Parathyroid adenoma (tissue), 2 donors: ENCODE measurements at regions not wholly inside any gene's neighbourhood (a gene's known extent, or its start where the extent isn't known, plus 50 kb on each side); places are given as distances from the start of the nearest gene placed in this dataset.

Source experiments
- H2AFZ ChIP-seq: fragments of 300-600 bp; sonication (generic); one replicate; pipeline ENCODE4 v1.7.0; 2017; ENCODE audit warnings: antibody characterized with exemption, mild to moderate bottlenecking
- H3K27ac ChIP-seq: fragments of 300-600 bp; sonication (generic); one replicate; pipeline ENCODE4 v1.7.0; 2017
- H3K27me3 ChIP-seq: fragments of 300-600 bp; sonication (generic); one replicate; pipeline ENCODE4 v1.7.0; 2017; ENCODE audit warnings: low read length; ENCODE audit not compliant: control insufficient read depth, insufficient read depth
- H3K36me3 ChIP-seq: fragments of 300-600 bp; sonication (generic); one replicate; pipeline ENCODE4 v1.7.0; 2017; ENCODE audit warnings: low read length; ENCODE audit not compliant: control insufficient read depth, insufficient read depth
- H3K4me1 ChIP-seq: fragments of 300-600 bp; sonication (generic); one replicate; pipeline ENCODE4 v1.7.0; 2017; ENCODE audit warnings: control low read depth
- H3K4me2 ChIP-seq: fragments of 300-600 bp; sonication (generic); one replicate; pipeline ENCODE4 v1.7.0; 2017; ENCODE audit warnings: low read length
- H3K4me3 ChIP-seq: fragments of 300-600 bp; sonication (generic); one replicate; pipeline ENCODE4 v1.7.0; 2017; ENCODE audit warnings: low read depth, low read length
- H3K79me2 ChIP-seq: fragments of 300-600 bp; sonication (generic); one replicate; pipeline ENCODE4 v1.7.0; 2017; ENCODE audit warnings: control low read depth
- H3K9ac ChIP-seq: fragments of 300-600 bp; sonication (generic); one replicate; pipeline ENCODE4 v1.7.0; 2017; ENCODE audit warnings: mild to moderate bottlenecking
- H3K9me3 ChIP-seq: fragments of 300-600 bp; sonication (generic); one replicate; pipeline ENCODE4 v1.7.0; 2017; ENCODE audit warnings: low read length; ENCODE audit not compliant: control insufficient read depth
- CTCF ChIP-seq: fragments of 300-600 bp; sonication (generic); IDR thresholded peaks from one replicate; pipeline ENCODE4 v1.7.0; 2017; ENCODE audit warnings: antibody characterized with exemption, mild to moderate bottlenecking
- donor health status: primary hyperparathyroidism.

GRCh38 chr18:11504962-11505361 lies 104.4 kb upstream of the SLC35G4 start:
- no peaks in the 10 kb centered on the region for H3K27me3 ChIP-seq
- no peak overlapping the region for H3K4me3 ChIP-seq
- no peaks in the 10 kb centered on the region for H3K79me2 ChIP-seq
- H3K9ac ChIP-seq = no peak overlapping the region
- no peaks in the 10 kb centered on the region for H3K36me3 ChIP-seq
- no peaks in the 10 kb centered on the region for H3K9me3 ChIP-seq
- no peak for TF ChIP-seq CTCF
- H3K4me2 ChIP-seq = no peak overlapping the region
- H3K27ac ChIP-seq = no peak overlapping the region
- H3K4me1 ChIP-seq = no peaks in the 10 kb centered on the region
- H2AFZ ChIP-seq = no peak overlapping the region

- no peak for TF ChIP-seq CTCF
- no peaks in the 10 kb centered on the region for H3K36me3 ChIP-seq
- no peaks in the 10 kb centered on the region for H3K79me2 ChIP-seq
- no peak overlapping the region for H3K9ac ChIP-seq
- no peaks in the 10 kb centered on the region for H3K4me1 ChIP-seq
- no peak overlapping the region for H2AFZ ChIP-seq
- no peak overlapping the region for H3K4me2 ChIP-seq
- no peak overlapping the region for H3K27ac ChIP-seq
- no peak overlapping the region for H3K4me3 ChIP-seq
- no peaks in the 10 kb centered on the region for H3K9me3 ChIP-seq
- no peaks in the 10 kb centered on the region for H3K27me3 ChIP-seq
These were observed 107.0 kb upstream of the SLC35G4 start for GRCh38 chr18:11502368-11502767.

- Histone ChIP-seq H2AFZ (no peak overlapping the region), H3K79me2 (no peaks in the 10 kb centered on the region), H3K27me3 (no peaks in the 10 kb centered on the region), H3K9ac (no peak overlapping the region), H3K4me2 (no peak overlapping the region), H3K4me1 (no peaks in the 10 kb centered on the region), H3K9me3 (no peaks in the 10 kb centered on the region), H3K36me3 (no peaks in the 10 kb centered on the region), H3K27ac (no peak overlapping the region), H3K4me3 (no peak overlapping the region)
- no peak for TF ChIP-seq CTCF
These were observed 108.0 kb upstream of the SLC35G4 start for GRCh38 chr18:11501352-11501751.

- no peak overlapping the region for H3K4me3 ChIP-seq
- no peak overlapping the region for H2AFZ ChIP-seq
- H3K9me3 ChIP-seq = no peaks in the 10 kb centered on the region
- TF ChIP-seq CTCF = no peak
- no peak overlapping the region for H3K27ac ChIP-seq
- H3K9ac ChIP-seq = no peak overlapping the region
- no peaks in the 10 kb centered on the region for H3K79me2 ChIP-seq
- H3K4me2 ChIP-seq = no peak overlapping the region
- no peaks in the 10 kb centered on the region for H3K4me1 ChIP-seq
- H3K27me3 ChIP-seq = no peaks in the 10 kb centered on the region
- no peaks in the 10 kb centered on the region for H3K36me3 ChIP-seq
These were observed 109.0 kb upstream of the SLC35G4 start for GRCh38 chr18:11500153-11501122.

GRCh38 chr18:11498821-11499220 lies 110.6 kb upstream of the SLC35G4 start:
- Histone ChIP-seq H3K4me1 (no peaks in the 10 kb centered on the region), H3K9ac (no peak overlapping the region), H3K4me2 (no peak overlapping the region), H3K27ac (no peak overlapping the region), H3K36me3 (no peaks in the 10 kb centered on the region), H3K27me3 (no peaks in the 10 kb centered on the region), H3K4me3 (no peak overlapping the region), H3K79me2 (no peaks in the 10 kb centered on the region), H3K9me3 (no peaks in the 10 kb centered on the region), H2AFZ (no peak overlapping the region)
- TF ChIP-seq CTCF = no peak
